NT2/D1 (cell line): ENCODE measurements at regions not wholly inside any gene's neighbourhood (a gene's known extent, or its start where the extent isn't known, plus 50 kb on each side); places are given as distances from the start of the nearest gene placed in this dataset.

ENCODE experiments used
- SUZ12 ChIP-seq: IDR thresholded peaks from 2 replicates; pipeline ENCODE4 v1.6.1; 2011; ENCODE audit not compliant: insufficient read length, insufficient read depth; ENCODE audit errors: extremely low read depth
- YY1 ChIP-seq: IDR thresholded peaks from 2 replicates; pipeline ENCODE4 v1.6.1; 2011; ENCODE audit not compliant: insufficient read length, insufficient read depth
- ZNF274 ChIP-seq: IDR thresholded peaks from 2 replicates; pipeline ENCODE4 v1.6.1; 2011; ENCODE audit warnings: mild to moderate bottlenecking, low read depth, low read length

- TF ChIP-seq ZNF274 (no peak), YY1 (no peak), SUZ12 (no peak)
These were observed 210.0 kb upstream of the KLF14 start for GRCh38 chr7:130943981-130944380.
